ENCODE measurements at regions not wholly inside any gene's neighbourhood (a gene's known extent, or its start where the extent isn't known, plus 50 kb on each side); places are given as distances from the start of the nearest gene placed in this dataset.

DNA sequence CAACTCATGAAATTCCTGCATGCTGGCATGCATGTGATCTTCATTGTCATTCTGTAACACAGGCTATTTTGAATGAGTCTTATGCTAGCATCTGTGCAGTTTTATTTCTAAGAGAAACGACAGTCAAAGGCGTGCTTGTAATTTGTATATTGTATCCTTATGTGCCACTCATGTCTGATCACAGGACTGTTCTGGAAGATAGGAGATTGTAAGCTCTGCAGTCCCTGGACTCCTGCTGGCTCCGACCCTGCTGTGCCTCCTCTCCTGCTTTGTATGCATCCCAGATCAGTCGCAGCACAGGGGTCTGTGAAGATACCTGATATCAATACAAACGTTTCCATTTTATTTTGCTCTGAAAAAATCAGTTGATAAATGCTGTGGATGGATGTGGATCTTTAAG, 653.1 kb downstream of the LIG4 start:
- no peak for FAIRE-seq
- dilution Hi-C loops (cut with MboI; ENCODE audit: extremely low pct_ligation_motif_present, low sequenced_read_pairs), result no loop called here
- BruUV-seq (replicated peaks), result no TSS peak

More for the DNA sequence above, 653.1 kb downstream of the LIG4 start:
- no peak for DNase-seq (ENCODE audit: low read depth, low spot score)
- Histone ChIP-seq H3K4me3 (replicated peaks in 1 of 3; ENCODE audit: insufficient read depth in 1 of 3, low read depth in 1 of 3, low read length in 3 of 3) (no peak overlapping the region), H3K4me2 (ENCODE audit: insufficient read depth, low read length) (no peak overlapping the region), H3K4me1 (ENCODE audit: control insufficient read depth, extremely low read depth, insufficient read depth, low read length) (no peaks in the 10 kb centered on the region), H4K20me1 (replicated peaks; ENCODE audit: control insufficient read depth, extremely low read depth, insufficient read depth, low read length) (no peaks in the 10 kb centered on the region), H3K9ac (replicated peaks; ENCODE audit: extremely low read depth, insufficient read depth, low read length) (no peak overlapping the region), H2AFZ (ENCODE audit: low read depth, low read length) (no peak overlapping the region), H3K27me3 (ENCODE audit: control insufficient read depth in 2 of 2, insufficient read depth in 2 of 2, low read length in 2 of 2) (no peaks in the 10 kb centered on the region), H3K79me2 (ENCODE audit: control insufficient read depth, insufficient read depth, low read length) (no peaks in the 10 kb centered on the region), H3K9me1 (replicated peaks; ENCODE audit: control insufficient read depth, extremely low read depth, insufficient read depth, low read length) (no peaks in the 10 kb centered on the region), H3K9me3 (replicated peaks; ENCODE audit: control insufficient read depth, insufficient read depth, low read length) (no peaks in the 10 kb centered on the region), H3K27ac (ENCODE audit: insufficient read depth, low read depth, low read length) (no peak overlapping the region), H3K36me3 (ENCODE audit: control insufficient read depth in 2 of 2, extremely low read depth in 1 of 2, insufficient read depth in 2 of 2, low read length in 2 of 2) (no peaks in the 10 kb centered on the region)
- intact Hi-C loops (cut with micrococcal nuclease), result loop anchor here (10.0 kb wide), 1 partner anchor 303 kb away; a partner anchor contains a TSS
- TF ChIP-seq POLR2A (IDR thresholded peaks at IDR 0.05; ENCODE audit: low read depth, low read length), result no peak
- TF ChIP-seq EZH2 (IDR thresholded peaks at IDR 0.05; ENCODE audit: borderline replicate concordance, low read depth, low read length, severe bottlenecking), result no peak
- TF ChIP-seq POLR2AphosphoS5 (IDR thresholded peaks at IDR 0.05; ENCODE audit: insufficient read depth, low read depth, low read length), result no peak
- no peak for TF ChIP-seq MYC (IDR thresholded peaks at IDR 0.05; ENCODE audit: low read depth, low read length)
- TF ChIP-seq FOS (IDR thresholded peaks at IDR 0.05; ENCODE audit: borderline replicate concordance, insufficient read depth, low read length), result no peak
- TF ChIP-seq, protein P1, sequence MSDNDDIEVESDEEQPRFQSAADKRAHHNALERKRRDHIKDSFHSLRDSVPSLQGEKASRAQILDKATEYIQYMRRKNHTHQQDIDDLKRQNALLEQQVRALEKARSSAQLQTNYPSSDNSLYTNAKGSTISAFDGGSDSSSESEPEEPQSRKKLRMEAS (IDR thresholded peaks at IDR 0.05; ENCODE audit: insufficient read depth, insufficient read length), result no peak
- TF ChIP-seq, protein P2, sequence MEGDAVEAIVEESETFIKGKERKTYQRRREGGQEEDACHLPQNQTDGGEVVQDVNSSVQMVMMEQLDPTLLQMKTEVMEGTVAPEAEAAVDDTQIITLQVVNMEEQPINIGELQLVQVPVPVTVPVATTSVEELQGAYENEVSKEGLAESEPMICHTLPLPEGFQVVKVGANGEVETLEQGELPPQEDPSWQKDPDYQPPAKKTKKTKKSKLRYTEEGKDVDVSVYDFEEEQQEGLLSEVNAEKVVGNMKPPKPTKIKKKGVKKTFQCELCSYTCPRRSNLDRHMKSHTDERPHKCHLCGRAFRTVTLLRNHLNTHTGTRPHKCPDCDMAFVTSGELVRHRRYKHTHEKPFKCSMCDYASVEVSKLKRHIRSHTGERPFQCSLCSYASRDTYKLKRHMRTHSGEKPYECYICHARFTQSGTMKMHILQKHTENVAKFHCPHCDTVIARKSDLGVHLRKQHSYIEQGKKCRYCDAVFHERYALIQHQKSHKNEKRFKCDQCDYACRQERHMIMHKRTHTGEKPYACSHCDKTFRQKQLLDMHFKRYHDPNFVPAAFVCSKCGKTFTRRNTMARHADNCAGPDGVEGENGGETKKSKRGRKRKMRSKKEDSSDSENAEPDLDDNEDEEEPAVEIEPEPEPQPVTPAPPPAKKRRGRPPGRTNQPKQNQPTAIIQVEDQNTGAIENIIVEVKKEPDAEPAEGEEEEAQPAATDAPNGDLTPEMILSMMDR (IDR thresholded peaks at IDR 0.05; ENCODE audit: extremely low read depth in 1 of 2, insufficient read depth in 1 of 2, low read depth in 1 of 2, low read length in 2 of 2), result no peak
- no peak for TF ChIP-seq JUN (IDR thresholded peaks at IDR 0.05; ENCODE audit: borderline replicate concordance, insufficient read depth, insufficient read length, low read depth)
- no peak for TF ChIP-seq GATA2 (IDR thresholded peaks at IDR 0.05; ENCODE audit: insufficient read depth, insufficient read length, low read depth, low read length)
- POLR2A ChIA-PET, result no interaction called here
- CTCF ChIA-PET, result interaction anchor here (0.9 to 1.2 kb wide), 2 partner anchors 8 to 9 kb away, joined by 3 to 4 read pairs; no protein-coding TSS in a partner anchor
